RKO (cell line): ENCODE measurements at regions not wholly inside any gene's neighbourhood (a gene's known extent, or its start where the extent isn't known, plus 50 kb on each side); places are given as distances from the start of the nearest gene placed in this dataset.

ENCODE experiments used
- DNase-seq: peaks from one replicate; pipeline ENCODE4 v3.0.0-alpha.2; 2016; ENCODE audit warnings: low spot score

- DNase-seq = no peak
These were observed 2164.8 kb downstream of the LRRC4C start for GRCh38 chr11:39294648-39295047.

- DNase-seq = no peak
These were observed 2171.4 kb downstream of the LRRC4C start for GRCh38 chr11:39288011-39288410.

- DNase-seq = no peak
These were observed 2191.2 kb downstream of the LRRC4C start for GRCh38 chr11:39268176-39268690.

DNA sequence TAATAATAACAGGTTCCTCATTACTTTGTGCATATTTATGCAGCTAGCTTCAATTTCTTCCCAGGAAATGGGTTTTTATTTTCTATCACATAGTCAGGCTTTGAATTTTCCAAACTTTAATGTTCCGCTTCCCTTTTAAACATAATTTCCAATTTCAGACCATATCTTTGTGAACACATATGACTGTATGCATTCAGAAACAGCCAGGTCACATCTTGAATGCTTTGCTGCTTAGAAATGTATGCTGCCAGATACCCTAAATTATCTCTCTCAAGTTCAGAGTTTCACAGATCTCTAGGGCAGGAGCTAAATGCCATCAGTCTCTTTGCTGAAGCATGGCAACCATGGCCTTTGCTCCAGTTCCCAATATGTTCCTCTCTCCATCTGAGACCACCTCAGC, 2203.8 kb downstream of the LRRC4C start:
- DNase-seq = no peak

DNA sequence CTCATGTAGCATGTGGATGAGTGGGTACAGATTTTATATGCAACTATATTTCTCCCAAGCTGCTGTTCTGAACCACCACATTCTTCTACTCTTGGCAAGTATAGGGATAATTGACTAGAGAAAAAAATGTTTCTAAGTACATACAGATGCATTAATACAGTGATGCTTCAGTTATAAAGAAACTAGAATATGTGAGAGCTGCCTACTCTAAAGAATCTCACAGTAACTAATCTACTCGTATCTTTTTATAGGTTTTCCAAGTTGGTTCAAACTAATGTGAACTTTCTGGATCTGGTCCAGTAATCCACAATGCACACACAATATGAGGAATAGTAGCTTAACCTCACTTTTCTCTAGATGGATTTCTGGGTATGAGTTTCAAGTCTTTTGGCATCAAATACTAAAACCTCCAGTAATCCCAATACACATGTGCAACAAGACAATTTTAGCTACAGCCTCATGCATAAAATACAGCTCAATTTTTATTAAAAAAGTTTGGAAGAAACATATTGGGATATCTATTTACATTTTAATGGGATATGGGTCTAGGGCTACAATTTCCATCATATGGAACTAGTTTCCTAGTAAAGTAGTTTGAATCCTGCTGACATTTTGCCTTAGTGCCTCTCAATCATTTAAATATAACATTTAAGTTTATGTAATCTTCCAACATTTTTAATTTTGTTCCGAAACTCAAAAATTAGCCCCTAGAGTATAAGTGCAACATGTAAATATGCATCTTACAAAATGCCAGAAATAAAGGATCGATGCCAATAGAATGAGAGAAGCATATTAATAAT, 2209.7 kb downstream of the LRRC4C start:
- DNase-seq = no peak

- no peak for DNase-seq
These were observed 2211.8 kb downstream of the LRRC4C start for GRCh38 chr11:39247570-39248137.

GRCh38 chr11:39239553-39239952, 2219.9 kb downstream of the LRRC4C start:
- DNase-seq = no peak

DNA sequence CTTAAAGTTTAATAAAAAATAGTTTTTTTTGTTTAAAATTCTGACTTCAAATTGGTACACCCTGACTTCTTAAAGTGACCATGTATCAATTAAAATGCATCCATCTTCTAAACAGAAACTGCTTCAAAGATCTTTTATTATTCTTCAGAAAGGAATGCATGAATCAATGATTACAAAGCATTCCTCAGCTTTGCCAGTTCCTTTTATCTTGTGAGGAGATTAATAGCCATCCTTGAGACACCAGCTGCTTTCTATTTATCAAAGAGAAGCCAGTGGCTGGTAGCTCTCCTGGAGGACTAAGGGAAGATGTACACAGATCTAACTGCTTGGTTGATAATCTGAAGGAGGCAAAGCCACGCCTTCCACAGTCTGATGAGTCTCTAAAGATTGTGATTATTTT, 2222.5 kb downstream of the LRRC4C start:
- no peak for DNase-seq

DNA sequence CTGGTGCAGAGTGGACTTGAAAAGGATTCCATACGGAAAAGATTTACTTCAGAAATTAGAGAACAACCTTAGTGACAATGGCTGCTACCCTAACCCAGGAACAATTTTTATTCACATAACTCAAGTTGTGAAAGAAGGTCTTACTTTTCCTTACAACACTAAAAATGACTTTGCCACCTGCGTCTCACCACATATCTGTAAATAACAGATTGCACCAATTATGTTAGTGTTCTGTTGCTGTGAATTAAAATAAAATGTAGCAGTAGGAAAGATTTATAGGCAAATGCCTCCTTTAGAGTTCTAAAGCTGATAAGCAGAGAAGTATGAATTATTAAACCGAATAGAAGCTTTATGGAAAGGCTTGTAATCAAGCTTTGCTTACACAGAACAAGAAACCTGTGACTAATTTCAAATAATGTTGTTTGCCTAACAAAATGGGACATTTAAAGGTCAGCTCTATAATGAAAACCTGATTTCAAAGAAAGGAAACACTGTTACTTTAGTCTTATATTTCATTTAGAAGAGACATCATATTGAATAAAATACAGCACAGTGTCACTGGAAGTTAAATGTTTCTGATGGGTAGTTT, 2237.8 kb downstream of the LRRC4C start:
- DNase-seq = no peak

DNA sequence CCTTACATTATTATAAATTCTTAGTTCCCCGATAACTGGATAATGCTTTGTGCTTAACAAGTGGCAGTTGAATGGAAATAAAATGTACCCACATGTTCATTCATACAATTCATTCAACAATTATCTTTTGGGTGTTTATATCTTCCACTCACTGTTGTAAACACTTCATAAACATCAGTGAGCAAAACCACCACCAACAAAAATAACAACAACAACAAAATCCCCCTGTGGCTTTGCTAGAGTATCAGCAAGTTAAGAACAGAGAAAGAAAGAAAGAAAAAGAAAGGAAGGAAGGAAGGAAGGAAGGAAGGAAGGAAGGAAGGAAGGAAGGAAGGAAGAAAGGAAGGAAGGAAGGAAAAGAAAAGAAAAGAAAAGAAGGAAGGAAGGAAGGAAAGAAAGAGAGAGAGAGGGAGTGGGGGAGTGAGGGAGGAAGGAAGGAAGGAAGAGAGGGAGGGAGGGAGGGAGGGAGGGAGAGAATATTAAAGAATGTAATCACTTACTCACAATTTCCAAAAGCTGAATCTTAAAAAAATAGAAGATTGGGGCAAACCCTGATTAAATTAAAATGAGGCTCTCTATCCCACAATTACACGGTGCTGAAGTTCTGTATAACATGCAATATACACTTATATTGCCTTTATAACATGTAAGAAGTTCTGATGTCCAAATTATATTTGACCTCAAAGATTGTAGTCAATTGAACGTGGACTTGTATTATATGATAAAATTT, 2238.8 kb downstream of the LRRC4C start:
- no peak for DNase-seq

DNA sequence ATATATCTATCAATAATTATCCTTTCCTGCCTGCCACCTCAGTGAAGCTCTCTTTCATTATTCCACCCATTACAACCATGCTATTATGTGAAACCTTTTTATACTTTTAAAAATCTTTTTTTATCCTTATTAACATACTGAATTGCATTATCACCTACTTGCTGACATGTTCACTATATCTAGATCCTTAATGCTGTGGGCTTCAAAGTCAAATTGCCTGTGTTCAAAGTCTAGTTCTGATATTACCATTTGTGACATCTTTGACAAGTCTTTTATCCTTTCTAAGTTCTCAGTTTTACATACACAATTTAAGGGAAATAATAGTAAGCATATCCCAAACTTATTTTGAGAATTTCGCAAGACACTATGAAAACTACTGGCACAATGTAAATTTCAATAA, 2239.4 kb downstream of the LRRC4C start:
- no peak for DNase-seq

DNA sequence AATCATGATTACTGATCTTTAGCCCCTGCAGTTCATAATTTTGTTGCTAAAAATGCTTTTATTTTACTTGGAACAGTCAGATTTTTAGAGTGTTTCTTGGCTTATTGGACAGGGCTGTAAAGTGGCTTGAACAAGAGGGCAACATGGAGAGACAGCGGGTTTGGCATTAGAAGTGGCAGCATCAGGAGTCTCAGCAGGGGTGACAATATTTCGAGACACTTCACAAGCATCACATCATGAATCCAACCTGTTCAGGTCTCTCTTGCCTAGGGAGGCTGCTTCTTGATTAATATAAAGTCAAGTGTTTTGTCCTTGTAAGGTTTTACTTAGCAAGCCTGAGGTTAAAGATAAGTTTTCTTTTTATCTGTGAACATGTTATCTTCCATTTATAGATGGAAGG, 2249.5 kb downstream of the LRRC4C start:
- no peak for DNase-seq

GRCh38 chr11:39205236-39205995, 2254.0 kb downstream of the LRRC4C start:
- no peak for DNase-seq

DNA sequence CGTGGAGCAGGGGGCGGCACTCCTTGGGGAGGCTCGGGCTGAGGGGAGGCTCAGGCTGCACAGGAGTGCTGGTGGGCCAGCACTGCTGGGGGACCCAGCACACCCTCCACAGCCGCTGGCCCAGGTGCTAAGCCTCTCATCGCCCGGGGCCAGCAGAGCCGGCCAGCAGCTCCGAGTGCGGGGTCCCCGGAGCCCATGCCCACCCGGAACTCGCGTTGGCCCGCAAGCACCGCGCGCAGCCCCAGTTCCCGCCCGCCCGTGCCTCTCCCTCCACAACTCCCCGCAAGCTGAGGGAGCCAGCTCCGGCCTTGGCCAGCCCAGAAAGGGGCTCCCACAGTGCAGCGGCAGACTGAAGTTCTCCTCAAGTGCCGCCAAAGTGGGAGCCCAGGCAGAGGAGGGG, 2266.8 kb downstream of the LRRC4C start:
- no peak for DNase-seq

- DNase-seq = no peak
These were observed 2268.7 kb downstream of the LRRC4C start for GRCh38 chr11:39190751-39191150.

DNA sequence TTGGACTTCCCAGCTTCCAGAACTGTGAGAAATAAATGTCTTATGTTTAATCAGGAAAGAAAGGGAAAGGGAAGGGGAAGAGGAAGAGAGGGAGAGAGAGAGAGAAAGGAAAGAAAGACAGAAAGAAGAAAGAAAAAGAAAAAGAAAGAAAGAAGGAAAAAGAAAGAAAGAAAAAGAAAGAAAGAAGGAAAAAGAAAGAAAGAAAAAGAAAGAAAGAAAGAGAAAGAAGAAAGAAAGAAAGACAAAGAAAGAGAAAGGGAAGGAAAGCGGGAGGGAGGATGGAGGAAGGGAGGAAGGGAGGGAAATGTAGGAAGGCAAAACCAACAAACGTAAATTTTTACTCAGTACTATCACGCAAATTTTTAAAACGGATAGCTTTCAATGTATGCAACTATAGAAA, 2281.8 kb downstream of the LRRC4C start:
- DNase-seq = no peak

DNA sequence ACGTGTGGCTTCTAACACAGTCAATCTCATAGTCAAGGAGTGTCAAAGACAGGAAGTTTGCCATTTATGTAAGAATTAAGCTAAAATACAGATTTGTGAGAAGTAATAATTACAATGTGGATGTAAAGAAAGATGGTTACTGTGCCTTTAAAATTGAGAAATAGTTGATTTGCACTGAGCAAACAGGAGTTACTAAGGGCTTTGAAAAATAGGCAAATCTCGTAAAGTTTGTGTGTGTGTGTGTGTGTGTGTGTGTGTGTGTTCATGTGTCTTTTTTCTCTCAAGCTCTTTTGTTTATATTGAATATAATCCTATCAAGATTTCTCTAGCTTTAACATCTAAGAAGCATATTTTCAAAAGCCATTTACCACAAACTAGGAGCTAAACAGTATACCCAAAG, 2284.5 kb downstream of the LRRC4C start:
- no peak for DNase-seq

GRCh38 chr11:39174196-39174595, 2285.3 kb downstream of the LRRC4C start:
- no peak for DNase-seq

DNA sequence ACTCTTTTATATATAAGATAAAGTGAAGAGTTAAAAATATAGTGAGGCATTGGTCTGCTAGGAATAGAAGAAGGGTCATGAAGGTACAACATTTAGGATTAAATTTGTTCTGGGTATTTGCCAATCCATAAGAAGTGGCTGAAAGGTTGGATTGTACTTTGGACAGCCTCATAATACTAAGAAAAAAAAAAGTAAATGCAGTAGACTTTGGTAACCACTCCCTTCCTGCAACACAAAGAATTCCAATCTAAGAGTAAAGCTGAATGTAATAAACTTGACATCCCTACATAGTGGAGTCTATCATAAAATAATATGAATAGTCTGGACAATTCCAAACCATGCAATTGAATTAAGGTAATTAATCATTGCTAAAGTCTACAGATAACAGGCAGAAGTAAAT, 2294.4 kb downstream of the LRRC4C start:
- DNase-seq = no peak

GRCh38 chr11:39149214-39149613, 2310.2 kb downstream of the LRRC4C start:
- no peak for DNase-seq

DNA sequence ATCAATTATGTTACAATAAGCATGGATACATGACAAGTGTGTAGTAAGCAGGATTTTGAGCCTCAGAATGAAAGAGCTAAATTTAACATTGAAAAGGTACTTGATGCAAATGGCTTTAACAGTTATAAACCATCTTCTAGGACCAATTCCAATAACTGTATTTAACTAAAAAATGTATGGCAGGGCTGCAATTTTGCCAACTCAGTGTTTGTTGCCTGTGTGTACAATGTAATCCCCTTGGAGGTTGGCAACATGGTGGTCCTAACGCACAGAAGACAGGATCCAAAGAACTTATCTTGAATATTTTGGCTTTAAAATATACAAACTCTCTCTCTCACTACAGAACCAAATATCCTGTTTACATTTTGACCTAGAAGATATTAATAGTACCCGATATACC, 2314.1 kb downstream of the LRRC4C start:
- DNase-seq = no peak
